HG02678 (cell line): ENCODE measurements at regions not wholly inside any gene's neighbourhood (a gene's known extent, or its start where the extent isn't known, plus 50 kb on each side); places are given as distances from the start of the nearest gene placed in this dataset.
A peak's percentile ranks its signal among the peaks of the same experiment; 100 is the strongest.
"Not testable (repeated sequence)": the region's sequence is repeated elsewhere in the genome, so short reads cannot be mapped to it uniquely, and the experiment has no call there.

Experiments
- ATAC-seq: cut with Tn5 transposase; IDR thresholded peaks from one replicate; pipeline ENCODE4 v1.9.1; 2021; ENCODE audit warnings: mild to moderate bottlenecking, moderate library complexity; ENCODE audit not compliant: unreplicated experiment

DNA sequence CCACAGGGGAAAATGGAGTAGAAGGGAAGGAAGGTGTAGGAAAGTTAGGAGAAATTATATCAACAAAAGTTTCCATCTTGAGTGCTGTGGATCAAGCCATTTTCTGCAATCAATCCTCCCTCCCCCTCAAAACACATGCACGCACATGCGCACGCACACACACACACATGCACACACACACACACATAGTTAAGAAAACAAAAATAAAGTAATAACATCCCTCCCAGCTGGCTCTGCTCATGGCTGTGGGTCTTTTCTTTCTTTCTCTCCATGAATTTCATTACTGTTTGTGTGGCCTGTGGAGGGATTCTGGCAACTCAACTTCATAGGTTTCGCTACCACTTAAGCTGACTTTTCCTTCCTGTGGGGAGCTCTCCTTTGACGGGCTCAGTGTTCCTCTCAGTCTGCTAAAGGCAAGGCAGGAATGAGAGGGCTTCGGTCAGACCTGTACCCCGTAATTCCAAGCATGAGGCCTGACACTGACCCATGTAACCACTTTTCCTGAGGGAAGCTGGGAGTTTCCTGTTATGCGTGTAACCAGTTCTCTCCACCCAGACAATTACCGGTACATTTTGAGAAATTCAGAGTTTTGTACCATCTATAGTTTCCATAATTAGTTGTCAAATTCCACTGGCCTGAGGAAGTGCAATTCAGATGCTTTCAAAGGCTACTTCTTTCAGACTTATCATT lies 79.8 kb downstream of the ZNF92 start:
- ATAC-seq: no peak

DNA sequence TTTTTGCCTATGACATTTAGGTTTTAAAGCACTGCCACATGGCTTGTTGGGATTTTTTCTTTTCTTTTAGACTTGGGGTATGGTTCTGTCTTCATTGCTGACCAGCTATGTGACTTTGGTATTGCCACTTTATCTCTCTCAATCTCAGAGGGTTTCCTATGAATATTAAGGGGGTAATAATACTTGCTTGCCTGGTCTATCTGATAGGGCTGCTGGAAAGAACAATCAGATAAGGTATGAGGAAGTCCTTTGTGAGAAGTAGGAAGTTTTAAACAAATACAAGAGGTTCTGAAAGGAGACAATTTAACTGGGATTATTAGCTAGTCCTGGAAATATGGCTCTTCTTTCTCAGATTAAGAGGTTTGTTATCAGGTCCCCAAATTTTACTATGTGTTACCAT lies 80.8 kb downstream of the ZNF92 start:
- no peak for ATAC-seq

DNA sequence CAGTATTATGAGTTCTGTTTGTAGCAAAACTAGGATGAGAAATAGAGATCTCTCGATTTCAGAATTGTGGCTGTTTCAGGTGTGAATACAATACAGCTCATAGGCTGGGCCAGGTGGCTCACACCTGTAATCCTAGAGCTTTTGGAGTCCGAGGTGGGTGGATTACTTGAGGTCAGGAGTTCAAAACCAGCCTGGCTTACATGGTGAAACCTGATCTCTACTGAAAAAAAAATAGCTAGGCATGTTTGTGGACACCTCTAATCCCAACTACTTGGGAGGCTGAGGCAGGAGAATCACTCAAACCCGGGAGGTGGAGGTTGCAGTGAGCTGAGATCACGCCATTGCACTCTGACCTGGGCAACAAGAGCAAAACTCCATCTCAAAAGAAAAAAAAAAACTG lies 81.4 kb downstream of the ZNF92 start:
- not testable (repeated sequence) for ATAC-seq

DNA sequence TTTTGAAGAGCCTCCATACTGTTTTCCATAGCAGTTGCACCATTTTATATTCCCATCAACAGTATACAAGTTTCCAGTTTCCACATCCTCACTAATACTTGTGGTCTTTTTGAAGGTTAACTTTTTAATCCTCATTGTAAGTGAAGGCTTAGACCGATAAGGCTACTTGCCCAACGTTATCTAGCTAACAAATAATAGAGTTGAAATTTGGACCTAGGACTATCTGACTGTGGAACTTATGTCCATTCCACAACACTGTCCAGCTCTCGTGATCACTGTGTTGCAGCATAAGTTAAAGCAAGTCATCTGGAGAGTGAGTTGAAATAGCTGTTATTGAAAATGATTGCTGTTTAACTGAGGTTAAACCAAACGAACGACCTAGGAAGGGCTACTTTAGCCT lies 84.0 kb downstream of the ZNF92 start:
- no peak for ATAC-seq

DNA sequence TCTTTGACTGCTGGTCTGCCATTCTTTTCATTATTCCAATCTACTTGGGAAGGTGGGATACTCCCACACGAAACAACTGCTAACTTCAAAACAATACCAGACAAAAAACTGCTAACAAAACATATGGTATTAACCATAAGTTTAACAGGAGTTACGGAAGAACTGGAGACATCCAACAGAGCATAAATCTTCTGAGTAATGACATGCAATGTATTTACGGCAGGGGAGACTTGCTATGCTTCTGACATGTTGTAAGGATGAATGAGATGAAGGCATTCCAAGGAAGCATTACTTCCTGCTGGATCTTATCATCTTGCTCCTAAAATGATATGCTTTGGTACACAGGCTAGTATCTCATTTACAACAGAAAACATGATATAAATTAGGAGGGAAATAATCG lies 85.8 kb downstream of the ZNF92 start:
- ATAC-seq: no peak

DNA sequence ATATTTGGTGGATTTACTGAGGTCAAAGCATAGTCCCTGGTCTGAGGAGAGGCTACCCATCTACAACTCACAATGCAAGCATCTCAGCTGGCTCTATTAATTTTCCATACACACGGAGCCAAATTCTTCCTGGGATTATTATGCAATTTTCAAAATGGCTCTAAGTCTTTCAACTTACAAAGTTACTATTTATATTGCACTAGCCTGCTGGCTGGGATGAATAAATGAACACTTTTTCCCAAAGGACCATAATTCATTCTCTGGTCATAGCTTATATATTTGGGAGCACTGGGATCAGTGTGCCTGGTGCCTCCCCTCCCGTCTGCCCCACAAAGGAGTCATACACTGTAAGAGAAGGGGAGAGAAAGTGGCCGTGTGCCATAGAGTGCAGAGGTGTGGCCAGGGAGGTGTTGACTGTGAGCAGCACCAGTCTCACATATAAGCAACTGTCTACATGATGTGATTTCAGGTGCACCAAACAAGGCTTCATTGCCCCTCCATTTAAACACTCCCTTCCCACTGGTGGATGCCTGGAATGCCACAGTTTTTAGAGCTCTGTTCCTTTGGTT lies 88.6 kb downstream of the ZNF92 start:
- no peak for ATAC-seq

DNA sequence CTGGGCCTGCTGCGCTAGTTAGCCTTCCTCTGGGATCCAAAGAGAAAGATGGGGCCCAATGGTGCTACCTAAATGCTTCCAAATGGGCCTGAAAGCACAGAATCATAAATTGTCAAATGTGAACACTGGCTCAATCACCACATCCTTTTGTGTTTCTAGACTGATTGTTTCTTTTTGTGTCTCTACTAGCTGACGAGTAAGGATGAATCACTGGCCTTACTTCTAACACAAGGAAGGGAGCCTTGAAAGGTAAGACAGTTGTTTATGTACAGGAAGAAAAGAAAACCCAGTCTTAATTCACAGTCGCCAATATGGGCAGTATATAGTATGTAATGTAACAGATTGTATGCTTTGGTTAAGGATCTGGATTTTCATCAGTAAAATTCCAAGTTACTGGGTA lies 89.5 kb downstream of the ZNF92 start:
- ATAC-seq: no peak

DNA sequence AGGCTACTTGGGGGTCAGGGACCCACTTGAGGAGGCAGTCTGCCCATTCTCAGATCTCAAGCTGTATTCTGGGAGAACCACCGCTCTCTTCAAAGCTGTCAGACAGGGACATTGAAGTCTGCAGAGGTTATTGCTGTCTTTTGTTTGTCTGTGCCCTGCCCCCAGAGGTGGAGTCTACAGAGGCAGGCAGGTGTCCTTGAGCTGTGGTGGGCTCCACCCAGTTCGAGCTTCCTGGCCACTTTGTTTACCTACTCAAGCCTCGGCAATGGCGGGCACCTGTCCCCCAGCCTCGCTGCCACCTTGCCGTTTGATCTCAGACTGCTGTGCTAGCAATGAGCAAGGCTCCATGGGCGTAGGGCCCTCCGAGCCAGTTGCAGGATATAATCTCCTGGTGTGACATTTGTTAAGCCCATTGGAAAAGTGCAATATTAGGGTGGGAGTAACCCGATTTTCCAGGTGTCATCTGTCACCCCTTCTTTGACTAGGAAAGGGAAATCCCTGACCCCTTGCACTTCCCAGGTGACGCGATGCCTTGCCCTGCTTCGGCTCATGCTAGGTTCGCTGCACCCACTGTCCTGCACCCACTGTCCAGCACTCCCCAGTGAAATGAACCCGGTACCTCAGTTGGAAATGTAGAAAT lies 96.4 kb downstream of the ZNF92 start:
- ATAC-seq: not testable (repeated sequence)

DNA sequence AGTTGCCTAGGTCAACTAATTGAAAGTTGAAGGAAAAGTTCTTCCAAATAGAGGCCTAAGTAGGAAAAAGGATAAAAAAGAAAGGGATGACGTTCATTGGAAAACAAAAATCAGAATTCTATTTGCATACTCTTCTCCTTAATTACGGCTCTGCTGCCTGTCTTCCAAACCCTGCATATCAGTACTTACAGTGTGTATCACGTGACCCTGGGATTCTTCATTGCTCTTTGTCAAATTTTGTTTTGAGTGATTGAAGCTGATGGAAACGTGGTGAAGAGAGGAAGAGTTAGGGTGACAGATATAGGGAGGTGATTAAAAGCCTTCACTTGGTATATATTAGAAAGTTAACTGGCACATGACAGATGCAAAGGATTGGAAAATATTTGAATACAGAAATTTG lies 97.9 kb downstream of the ZNF92 start:
- no peak for ATAC-seq

DNA sequence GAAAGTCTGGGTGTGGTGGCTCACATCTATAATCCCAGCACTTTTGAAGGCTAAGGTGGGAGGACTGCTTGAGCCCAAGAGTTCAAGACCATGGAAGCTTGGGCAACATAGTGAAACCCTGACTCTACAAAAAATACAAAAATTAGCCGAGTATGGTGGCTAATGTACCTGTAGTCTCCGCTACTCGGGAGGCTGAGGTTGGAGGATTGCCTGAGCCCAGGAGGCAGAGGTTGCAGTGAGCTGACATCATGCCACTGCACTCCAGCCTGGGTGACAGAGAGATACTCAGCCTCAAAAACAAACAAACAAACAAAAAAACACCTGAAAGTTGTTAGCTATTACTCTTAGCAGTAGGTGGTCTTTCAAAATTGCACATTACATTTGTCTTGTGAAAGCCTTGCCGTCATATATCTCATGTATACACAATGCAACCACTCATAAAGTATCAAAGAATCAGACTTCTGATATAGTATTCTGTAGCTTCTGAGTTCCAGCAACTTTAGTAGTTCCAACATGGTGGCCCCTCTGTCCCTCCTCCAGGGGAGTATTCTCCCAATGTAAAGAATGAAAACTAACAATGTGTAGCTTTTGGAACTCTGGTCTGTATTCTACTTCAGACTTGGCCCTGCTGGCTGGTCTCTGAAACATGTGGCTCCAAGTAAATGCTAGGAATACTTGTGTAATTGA lies 101.5 kb downstream of the ZNF92 start:
- ATAC-seq: no peak

DNA sequence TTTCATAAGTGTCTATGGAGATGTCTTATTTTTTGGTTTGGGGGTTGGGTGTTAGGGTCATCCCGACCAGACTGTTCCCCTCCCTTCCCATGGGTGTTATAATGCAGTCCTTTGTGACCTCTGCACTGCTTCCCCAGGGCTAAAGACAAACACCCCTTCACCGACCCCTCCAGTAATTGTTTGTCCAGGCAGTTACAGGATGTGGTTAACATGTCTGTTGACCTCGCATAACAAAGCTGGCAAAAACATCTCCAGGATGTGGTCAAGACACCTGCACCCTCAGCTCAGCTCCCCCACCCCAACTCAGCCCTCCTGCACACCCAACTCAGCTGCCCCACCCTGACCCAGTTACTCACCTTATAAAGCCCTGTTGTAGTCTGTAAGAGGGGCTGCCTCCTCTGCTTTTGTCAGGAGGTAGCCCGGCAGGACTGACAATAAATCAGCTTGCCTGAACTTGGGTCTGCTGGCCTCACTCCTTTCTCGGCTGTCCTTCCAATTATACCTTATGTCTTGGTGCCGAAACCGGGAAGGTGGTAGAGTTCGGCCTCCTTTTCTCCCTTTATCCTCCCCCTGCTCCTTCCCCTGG lies 102.2 kb downstream of the ZNF92 start:
- peak; percentile 94 for ATAC-seq

DNA sequence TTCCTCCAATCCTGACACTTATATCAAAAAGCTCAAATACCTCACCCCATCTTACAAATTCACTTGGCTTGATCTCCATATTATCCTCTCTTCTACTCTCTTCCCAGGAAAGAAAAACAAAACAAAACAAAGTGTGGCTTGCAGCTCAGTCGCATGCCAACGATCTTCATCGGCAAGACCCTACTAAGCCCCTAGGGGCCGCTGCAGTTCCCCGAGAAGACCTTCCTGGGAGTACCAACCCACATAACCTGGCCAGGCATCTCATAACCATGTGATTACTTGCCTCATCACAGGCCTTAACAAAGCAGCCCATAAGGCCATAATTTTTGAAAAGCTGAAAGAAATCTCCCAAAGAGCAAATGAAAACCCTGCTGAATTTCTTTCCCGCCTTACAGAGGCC lies 103.7 kb downstream of the ZNF92 start:
- no peak for ATAC-seq

DNA sequence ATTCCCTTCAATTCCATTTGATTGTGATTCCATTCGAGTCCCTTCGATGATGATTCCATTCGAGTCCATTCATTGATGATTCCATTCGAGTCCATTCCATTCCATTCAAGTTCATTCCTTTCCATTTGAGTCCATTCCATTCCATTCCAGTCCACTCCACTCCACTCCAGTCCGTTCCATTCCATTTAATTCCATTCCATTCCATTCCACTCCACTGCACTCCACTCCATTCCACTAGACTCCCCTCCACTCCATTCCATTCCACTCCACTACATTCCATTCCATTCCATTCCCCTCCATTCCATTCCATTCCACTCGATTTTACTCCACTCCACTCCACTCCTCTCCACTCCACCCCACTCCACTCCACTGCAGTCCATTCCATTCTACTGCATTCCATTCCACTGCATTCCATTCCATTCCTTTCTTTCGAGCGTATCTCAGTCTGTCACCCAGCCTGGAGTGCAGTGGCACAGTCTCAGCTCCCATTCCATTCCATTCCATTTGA lies 115.7 kb downstream of the ZNF92 start:
- ATAC-seq: no peak

DNA sequence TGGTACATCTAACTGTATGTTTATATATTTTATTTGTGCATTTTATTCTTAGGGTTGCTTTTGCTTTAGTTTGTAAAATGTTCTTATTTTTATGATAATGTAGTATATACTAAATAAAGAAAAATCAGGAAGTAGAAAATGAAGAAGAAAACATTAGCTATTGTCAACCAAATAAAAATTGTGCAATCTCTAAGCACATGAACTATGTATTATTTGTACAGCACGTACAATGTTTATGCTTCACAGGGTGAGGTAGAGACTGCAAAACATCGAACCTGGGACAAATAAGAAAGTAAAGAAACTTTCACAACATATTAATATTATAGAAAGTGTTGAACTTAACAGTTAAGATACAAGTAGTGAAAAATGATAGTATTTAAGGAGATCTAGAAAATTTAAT lies 123.0 kb downstream of the ZNF92 start:
- not testable (repeated sequence) for ATAC-seq

DNA sequence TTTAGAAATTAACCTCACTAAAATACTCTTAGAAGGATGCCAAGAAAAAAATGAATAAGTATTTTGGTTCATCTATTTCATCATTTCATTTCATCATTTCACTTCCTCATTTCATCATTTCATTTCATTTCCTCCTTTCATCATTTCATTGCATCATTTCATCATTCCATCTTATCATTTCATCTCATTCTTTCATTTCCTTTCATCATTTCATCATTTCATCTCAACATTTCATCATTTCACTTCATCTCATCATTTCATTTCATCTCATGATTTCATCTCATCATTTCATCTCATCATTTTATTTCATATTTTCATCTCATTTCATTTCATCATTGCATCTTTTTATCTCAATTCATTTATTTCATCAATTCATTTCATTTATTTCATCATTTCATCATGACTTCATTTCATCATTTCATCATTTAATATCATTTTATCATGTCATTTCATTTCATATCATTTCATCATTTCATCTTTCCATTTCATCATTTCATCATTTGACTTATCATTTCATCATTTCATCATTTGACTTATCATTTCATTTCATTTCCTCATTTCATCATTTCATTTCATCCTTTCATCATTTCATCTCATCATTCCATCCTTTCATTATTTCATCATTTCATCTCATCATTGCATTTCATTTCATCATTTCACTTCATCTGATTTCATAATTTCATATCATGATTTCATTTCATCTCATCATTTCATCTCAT lies 129.9 kb downstream of the ZNF92 start:
- ATAC-seq: no peak

DNA sequence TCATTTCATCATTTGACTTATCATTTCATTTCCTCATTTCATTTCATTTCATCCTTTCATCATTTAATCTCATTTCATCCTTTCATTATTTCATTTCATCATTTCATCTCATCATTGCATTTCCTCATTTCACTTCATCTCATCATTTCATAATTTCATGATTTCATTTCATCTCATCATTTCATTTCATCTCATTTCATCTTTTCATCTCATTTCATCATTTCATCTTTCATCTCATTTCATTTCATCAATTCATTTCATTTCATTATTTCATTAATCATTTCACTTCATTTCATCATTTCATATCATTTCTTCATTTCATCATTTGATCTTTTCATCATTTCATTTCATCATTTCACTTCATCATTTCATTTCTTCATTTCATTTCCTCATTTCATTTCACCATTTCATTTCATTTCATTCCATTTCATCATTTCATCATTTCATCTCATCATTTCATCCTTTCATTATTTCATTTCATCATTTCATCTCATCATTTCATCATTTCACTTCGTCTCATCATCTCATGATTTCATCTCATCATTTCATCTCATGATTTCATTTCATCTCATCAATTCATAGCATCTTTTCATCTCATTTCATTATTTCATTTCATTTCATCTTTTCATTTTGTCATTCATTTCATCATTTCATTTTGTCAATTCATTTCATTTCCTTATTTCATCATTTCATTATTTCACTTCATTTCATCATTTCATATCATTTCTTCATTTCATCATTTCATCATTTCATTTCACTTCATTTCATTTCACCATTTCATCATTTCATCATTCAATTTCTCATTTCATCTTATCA lies 131.1 kb downstream of the ZNF92 start:
- ATAC-seq: not testable (repeated sequence)

DNA sequence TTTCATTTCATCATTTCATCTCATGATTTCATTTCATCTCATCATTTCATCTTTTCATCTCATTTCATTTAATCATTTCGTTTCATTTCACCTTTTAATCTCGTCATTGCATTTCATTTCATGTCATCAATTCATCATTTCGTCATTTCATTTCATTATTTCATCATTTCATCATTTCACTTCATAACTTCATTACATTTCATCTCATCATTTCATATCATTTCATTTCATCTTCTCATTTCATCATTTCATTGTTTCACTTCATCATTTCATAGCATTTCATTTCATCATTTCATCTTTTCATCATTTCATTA lies 131.6 kb downstream of the ZNF92 start:
- not testable (repeated sequence) for ATAC-seq

DNA sequence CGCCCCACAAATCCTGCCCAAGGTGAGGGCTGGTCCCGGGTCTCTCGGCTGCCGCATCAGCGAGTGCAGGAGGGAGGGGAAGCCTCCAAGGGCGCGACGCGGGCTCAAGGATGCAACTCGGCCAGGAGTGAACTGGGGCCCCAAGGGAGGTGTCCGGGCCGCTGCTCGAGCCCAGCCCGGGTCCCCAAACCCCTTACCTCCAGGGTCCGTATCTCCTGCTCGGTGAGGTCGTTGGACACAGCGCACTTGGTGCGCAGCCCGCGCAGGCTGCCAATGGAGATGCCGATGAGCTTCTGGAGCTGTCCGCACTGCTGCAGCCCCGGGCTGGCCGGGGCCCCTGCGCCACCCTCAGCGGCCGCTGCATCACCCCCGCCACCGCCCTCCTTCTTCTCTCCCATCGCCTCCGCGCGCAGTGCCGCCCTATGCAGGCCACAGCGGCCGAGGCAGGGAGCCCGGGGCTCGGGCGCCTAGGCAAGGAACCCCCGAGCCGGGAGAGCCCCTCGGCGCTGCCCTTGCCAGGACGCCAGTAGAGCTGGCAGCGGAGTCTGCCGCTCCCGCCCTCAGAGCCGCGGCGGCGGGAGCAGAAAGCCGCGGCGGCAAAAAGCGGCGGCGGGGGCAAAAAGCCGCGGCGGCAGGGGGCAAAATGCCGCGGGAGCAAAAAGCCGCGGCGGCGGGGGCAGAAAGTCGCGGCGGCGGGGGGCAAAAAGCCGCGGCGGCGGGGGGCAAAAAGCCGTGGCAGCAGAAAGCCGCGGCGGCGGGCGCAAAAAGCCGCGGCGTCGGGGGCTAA lies 135.1 kb downstream of the ZNF92 start:
- ATAC-seq: not testable (repeated sequence)
